Kidney epithelial cell (primary cell): ENCODE measurements at regions not wholly inside any gene's neighbourhood (a gene's known extent, or its start where the extent isn't known, plus 50 kb on each side); places are given as distances from the start of the nearest gene placed in this dataset.
A peak's percentile ranks its signal among the peaks of the same experiment; 100 is the strongest.

ENCODE experiments used
- DNase-seq: peaks from one replicate; pipeline ENCODE4 v3.0.0-alpha.2; 2010; ENCODE audit warnings: low read depth
- H3K27me3 ChIP-seq: 2 replicates; pipeline ENCODE4 v1.6.0; 2011; ENCODE audit warnings: low read length; ENCODE audit not compliant: control insufficient read depth, insufficient read depth
- H3K36me3 ChIP-seq: 2 replicates; pipeline ENCODE4 v1.5.1; 2011; ENCODE audit warnings: low read length; ENCODE audit not compliant: control insufficient read depth, insufficient read depth
- H3K4me3 ChIP-seq: 2 replicates; pipeline ENCODE4 v1.5.1; 2011; ENCODE audit warnings: low read depth, mild to moderate bottlenecking, control low read depth, low read length
- CTCF ChIP-seq: IDR thresholded peaks from 2 replicates; pipeline ENCODE4 v1.5.1; 2011; ENCODE audit warnings: mild to moderate bottlenecking, moderate library complexity, low read length, control low read depth, inconsistent platforms; ENCODE audit not compliant: insufficient read depth, poor library complexity, severe bottlenecking

- TF ChIP-seq CTCF: no peak
- no peak for DNase-seq
- Histone ChIP-seq H3K27me3 (no peaks in the 10 kb centered on the region), H3K4me3 (no peak overlapping the region), H3K36me3 (no peaks in the 10 kb centered on the region)
Measured at GRCh38 chr14:65835501-65835900, 423.0 kb downstream of the FUT8 start.

- TF ChIP-seq CTCF: no peak
- Histone ChIP-seq H3K27me3 (no peaks in the 10 kb centered on the region), H3K36me3 (no peaks in the 10 kb centered on the region), H3K4me3 (no peak overlapping the region)
- DNase-seq: no peak
Measured at GRCh38 chr14:65838565-65838964, 426.0 kb downstream of the FUT8 start.

- no peaks in the 10 kb centered on the region for H3K36me3 ChIP-seq
- H3K27me3 ChIP-seq: no peaks in the 10 kb centered on the region
- TF ChIP-seq CTCF: no peak
- no peak for DNase-seq
- no peak overlapping the region for H3K4me3 ChIP-seq
Measured at GRCh38 chr14:65840118-65840751, 427.7 kb downstream of the FUT8 start.

GRCh38 chr14:65840786-65841185 lies 428.3 kb downstream of the FUT8 start:
- Histone ChIP-seq H3K4me3 (no peak overlapping the region), H3K36me3 (no peaks in the 10 kb centered on the region), H3K27me3 (no peaks in the 10 kb centered on the region)
- no peak for TF ChIP-seq CTCF
- DNase-seq: peak; percentile 19

- Histone ChIP-seq H3K4me3 (no peak overlapping the region), H3K27me3 (no peaks in the 10 kb centered on the region), H3K36me3 (no peaks in the 10 kb centered on the region)
- no peak for TF ChIP-seq CTCF
- peak; percentile 12 for DNase-seq
Measured at GRCh38 chr14:65846196-65846868, 433.8 kb downstream of the FUT8 start.
